GM12872 (cell line): ENCODE measurements at regions not wholly inside any gene's neighbourhood (a gene's known extent, or its start where the extent isn't known, plus 50 kb on each side); places are given as distances from the start of the nearest gene placed in this dataset.

Experiments used
- CTCF ChIP-seq: IDR thresholded peaks from 3 replicates; pipeline ENCODE4 v1.5.1; 2011; ENCODE audit warnings: low read depth, mild to moderate bottlenecking, low read length, moderate library complexity; ENCODE audit not compliant: insufficient read depth

- TF ChIP-seq CTCF, result no peak
Measured at GRCh38 chr5:42884326-42884725, 72.6 kb upstream of the SELENOP start.

GRCh38 chr5:42881416-42882117 is 69.9 kb upstream of the SELENOP start:
- no peak for TF ChIP-seq CTCF

- TF ChIP-seq CTCF, result no peak
Measured at GRCh38 chr5:42880496-42881150, 68.9 kb upstream of the SELENOP start.

GRCh38 chr5:42879291-42879690 is 67.6 kb upstream of the SELENOP start:
- no peak for TF ChIP-seq CTCF

- no peak for TF ChIP-seq CTCF
Measured at GRCh38 chr5:42878550-42878949, 66.9 kb upstream of the SELENOP start.

GRCh38 chr5:42878041-42878440 is 66.3 kb upstream of the SELENOP start:
- TF ChIP-seq CTCF, result no peak

- no peak for TF ChIP-seq CTCF
Measured at GRCh38 chr5:42877431-42877830, 65.7 kb upstream of the SELENOP start.
